ENCODE measurements at regions not wholly inside any gene's neighbourhood (a gene's known extent, or its start where the extent isn't known, plus 50 kb on each side); places are given as distances from the start of the nearest gene placed in this dataset.
A peak's percentile ranks its signal among the peaks of the same experiment; 100 is the strongest.

DNA sequence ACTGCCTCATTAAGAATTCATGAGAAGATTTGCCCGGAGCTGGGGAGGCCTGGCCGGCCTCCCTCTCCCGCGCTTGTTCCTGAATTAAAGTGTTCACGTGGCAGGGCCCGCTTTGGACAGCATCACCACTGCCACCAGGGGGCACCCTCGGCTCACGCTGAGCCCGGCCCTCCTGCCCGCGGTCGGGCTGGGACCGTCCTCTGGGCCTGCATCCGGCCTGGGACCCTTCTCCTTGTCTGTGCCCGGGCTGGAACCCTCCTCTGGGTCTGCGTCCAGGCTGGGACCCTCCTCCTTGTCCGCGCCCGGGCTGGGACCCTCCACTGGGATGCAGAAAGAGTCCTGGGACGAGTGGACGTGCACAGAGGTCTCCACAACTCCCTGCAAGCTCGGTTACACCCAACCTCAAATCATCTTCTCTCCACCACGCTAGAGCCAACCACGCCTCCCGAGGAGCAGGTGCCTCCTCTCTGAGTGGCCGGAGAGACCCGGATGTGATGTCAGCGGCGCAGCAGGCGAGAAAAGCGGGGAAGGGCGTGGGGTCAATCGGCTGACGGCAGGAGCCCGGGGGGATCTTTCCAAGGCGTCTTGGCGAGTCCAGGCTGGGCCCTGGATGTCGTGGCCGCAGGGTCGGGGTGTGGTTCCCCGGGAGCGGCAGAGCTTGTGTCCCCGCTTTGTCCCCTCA lies 50.9 kb upstream of the DACT2 start:
- Mint-ChIP-seq H3K9me3 (peaks cover 7% of the 10 kb centered on the region; the same call in 1 of the 2 replicates), H3K36me3 (no peaks in the 10 kb centered on the region), H3K27ac (no peak overlapping the region), H3K4me3 (no peak overlapping the region), H3K27me3 (ENCODE audit: low read depth) (peaks cover 4% of the 10 kb centered on the region; the same call in 1 of the 2 replicates), H3K4me1 (peaks cover 11% of the 10 kb centered on the region)
- ChIA-PET POLR2A (no interaction called here), CTCF (interaction anchor here (0.6 to 2.5 kb wide), 20 partner anchors 10 to 521 kb away, joined by 3 to 9 read pairs (median 4); no protein-coding TSS in a partner anchor)
- ATAC-seq (peak; percentile 93), DNase-seq (ENCODE audit: low spot score) (peak; percentile 89)
- no peak for TF ChIP-seq CBFB (CRISPR knock-in tag; IDR thresholded peaks at IDR 0.05; ENCODE audit: low read depth)
- TF ChIP-seq, protein P1, sequence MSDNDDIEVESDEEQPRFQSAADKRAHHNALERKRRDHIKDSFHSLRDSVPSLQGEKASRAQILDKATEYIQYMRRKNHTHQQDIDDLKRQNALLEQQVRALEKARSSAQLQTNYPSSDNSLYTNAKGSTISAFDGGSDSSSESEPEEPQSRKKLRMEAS (CRISPR knock-in tag; IDR thresholded peaks at IDR 0.05) = peak; percentile 77
- TF ChIP-seq SOX15 (CRISPR knock-in tag; IDR thresholded peaks at IDR 0.05) = no peak
- no peak for TF ChIP-seq HMGA2 (CRISPR knock-in tag; IDR thresholded peaks at IDR 0.05)
- TF ChIP-seq SMAD4 (CRISPR knock-in tag; IDR thresholded peaks at IDR 0.05) = no peak
- TF ChIP-seq, protein P2, sequence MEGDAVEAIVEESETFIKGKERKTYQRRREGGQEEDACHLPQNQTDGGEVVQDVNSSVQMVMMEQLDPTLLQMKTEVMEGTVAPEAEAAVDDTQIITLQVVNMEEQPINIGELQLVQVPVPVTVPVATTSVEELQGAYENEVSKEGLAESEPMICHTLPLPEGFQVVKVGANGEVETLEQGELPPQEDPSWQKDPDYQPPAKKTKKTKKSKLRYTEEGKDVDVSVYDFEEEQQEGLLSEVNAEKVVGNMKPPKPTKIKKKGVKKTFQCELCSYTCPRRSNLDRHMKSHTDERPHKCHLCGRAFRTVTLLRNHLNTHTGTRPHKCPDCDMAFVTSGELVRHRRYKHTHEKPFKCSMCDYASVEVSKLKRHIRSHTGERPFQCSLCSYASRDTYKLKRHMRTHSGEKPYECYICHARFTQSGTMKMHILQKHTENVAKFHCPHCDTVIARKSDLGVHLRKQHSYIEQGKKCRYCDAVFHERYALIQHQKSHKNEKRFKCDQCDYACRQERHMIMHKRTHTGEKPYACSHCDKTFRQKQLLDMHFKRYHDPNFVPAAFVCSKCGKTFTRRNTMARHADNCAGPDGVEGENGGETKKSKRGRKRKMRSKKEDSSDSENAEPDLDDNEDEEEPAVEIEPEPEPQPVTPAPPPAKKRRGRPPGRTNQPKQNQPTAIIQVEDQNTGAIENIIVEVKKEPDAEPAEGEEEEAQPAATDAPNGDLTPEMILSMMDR (IDR thresholded peaks at IDR 0.05) = peak; percentile 91
- TF ChIP-seq JUN (CRISPR knock-in tag; IDR thresholded peaks at IDR 0.05) = no peak
- TF ChIP-seq, protein P3, sequence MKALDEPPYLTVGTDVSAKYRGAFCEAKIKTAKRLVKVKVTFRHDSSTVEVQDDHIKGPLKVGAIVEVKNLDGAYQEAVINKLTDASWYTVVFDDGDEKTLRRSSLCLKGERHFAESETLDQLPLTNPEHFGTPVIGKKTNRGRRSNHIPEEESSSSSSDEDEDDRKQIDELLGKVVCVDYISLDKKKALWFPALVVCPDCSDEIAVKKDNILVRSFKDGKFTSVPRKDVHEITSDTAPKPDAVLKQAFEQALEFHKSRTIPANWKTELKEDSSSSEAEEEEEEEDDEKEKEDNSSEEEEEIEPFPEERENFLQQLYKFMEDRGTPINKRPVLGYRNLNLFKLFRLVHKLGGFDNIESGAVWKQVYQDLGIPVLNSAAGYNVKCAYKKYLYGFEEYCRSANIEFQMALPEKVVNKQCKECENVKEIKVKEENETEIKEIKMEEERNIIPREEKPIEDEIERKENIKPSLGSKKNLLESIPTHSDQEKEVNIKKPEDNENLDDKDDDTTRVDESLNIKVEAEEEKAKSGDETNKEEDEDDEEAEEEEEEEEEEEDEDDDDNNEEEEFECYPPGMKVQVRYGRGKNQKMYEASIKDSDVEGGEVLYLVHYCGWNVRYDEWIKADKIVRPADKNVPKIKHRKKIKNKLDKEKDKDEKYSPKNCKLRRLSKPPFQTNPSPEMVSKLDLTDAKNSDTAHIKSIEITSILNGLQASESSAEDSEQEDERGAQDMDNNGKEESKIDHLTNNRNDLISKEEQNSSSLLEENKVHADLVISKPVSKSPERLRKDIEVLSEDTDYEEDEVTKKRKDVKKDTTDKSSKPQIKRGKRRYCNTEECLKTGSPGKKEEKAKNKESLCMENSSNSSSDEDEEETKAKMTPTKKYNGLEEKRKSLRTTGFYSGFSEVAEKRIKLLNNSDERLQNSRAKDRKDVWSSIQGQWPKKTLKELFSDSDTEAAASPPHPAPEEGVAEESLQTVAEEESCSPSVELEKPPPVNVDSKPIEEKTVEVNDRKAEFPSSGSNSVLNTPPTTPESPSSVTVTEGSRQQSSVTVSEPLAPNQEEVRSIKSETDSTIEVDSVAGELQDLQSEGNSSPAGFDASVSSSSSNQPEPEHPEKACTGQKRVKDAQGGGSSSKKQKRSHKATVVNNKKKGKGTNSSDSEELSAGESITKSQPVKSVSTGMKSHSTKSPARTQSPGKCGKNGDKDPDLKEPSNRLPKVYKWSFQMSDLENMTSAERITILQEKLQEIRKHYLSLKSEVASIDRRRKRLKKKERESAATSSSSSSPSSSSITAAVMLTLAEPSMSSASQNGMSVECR (CRISPR knock-in tag; IDR thresholded peaks at IDR 0.05; ENCODE audit: borderline replicate concordance) = peak; percentile 50; the same call in 1 of the 2 replicates
- TF ChIP-seq ATF1 (CRISPR knock-in tag; IDR thresholded peaks at IDR 0.05) = no peak
- no peak for TF ChIP-seq ZNF671 (CRISPR knock-in tag; IDR thresholded peaks at IDR 0.05)
- TF ChIP-seq GABPB1 (CRISPR knock-in tag; IDR thresholded peaks at IDR 0.05) = no peak
- TF ChIP-seq, protein P4, sequence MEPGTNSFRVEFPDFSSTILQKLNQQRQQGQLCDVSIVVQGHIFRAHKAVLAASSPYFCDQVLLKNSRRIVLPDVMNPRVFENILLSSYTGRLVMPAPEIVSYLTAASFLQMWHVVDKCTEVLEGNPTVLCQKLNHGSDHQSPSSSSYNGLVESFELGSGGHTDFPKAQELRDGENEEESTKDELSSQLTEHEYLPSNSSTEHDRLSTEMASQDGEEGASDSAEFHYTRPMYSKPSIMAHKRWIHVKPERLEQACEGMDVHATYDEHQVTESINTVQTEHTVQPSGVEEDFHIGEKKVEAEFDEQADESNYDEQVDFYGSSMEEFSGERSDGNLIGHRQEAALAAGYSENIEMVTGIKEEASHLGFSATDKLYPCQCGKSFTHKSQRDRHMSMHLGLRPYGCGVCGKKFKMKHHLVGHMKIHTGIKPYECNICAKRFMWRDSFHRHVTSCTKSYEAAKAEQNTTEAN (CRISPR knock-in tag; IDR thresholded peaks at IDR 0.05) = no peak
- TF ChIP-seq RELA (CRISPR knock-in tag; IDR thresholded peaks at IDR 0.05; ENCODE audit: borderline replicate concordance) = no peak
- no peak for TF ChIP-seq ZNF138 (CRISPR knock-in tag; conservative IDR thresholded peaks at IDR 0.05)
- TF ChIP-seq, protein P5, sequence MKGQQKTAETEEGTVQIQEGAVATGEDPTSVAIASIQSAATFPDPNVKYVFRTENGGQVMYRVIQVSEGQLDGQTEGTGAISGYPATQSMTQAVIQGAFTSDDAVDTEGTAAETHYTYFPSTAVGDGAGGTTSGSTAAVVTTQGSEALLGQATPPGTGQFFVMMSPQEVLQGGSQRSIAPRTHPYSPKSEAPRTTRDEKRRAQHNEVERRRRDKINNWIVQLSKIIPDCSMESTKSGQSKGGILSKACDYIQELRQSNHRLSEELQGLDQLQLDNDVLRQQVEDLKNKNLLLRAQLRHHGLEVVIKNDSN (CRISPR knock-in tag; IDR thresholded peaks at IDR 0.05) = peak; percentile 68; the same call in 1 of the 2 replicates
- no peak for TF ChIP-seq OVOL2 (CRISPR knock-in tag; IDR thresholded peaks at IDR 0.05; ENCODE audit: borderline replicate concordance)
- TF ChIP-seq, protein P6, sequence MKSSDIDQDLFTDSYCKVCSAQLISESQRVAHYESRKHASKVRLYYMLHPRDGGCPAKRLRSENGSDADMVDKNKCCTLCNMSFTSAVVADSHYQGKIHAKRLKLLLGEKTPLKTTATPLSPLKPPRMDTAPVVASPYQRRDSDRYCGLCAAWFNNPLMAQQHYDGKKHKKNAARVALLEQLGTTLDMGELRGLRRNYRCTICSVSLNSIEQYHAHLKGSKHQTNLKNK (CRISPR knock-in tag; IDR thresholded peaks at IDR 0.05) = no peak
- TF ChIP-seq, protein P7, sequence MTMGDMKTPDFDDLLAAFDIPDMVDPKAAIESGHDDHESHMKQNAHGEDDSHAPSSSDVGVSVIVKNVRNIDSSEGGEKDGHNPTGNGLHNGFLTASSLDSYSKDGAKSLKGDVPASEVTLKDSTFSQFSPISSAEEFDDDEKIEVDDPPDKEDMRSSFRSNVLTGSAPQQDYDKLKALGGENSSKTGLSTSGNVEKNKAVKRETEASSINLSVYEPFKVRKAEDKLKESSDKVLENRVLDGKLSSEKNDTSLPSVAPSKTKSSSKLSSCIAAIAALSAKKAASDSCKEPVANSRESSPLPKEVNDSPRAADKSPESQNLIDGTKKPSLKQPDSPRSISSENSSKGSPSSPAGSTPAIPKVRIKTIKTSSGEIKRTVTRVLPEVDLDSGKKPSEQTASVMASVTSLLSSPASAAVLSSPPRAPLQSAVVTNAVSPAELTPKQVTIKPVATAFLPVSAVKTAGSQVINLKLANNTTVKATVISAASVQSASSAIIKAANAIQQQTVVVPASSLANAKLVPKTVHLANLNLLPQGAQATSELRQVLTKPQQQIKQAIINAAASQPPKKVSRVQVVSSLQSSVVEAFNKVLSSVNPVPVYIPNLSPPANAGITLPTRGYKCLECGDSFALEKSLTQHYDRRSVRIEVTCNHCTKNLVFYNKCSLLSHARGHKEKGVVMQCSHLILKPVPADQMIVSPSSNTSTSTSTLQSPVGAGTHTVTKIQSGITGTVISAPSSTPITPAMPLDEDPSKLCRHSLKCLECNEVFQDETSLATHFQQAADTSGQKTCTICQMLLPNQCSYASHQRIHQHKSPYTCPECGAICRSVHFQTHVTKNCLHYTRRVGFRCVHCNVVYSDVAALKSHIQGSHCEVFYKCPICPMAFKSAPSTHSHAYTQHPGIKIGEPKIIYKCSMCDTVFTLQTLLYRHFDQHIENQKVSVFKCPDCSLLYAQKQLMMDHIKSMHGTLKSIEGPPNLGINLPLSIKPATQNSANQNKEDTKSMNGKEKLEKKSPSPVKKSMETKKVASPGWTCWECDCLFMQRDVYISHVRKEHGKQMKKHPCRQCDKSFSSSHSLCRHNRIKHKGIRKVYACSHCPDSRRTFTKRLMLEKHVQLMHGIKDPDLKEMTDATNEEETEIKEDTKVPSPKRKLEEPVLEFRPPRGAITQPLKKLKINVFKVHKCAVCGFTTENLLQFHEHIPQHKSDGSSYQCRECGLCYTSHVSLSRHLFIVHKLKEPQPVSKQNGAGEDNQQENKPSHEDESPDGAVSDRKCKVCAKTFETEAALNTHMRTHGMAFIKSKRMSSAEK (CRISPR knock-in tag; IDR thresholded peaks at IDR 0.05; ENCODE audit: borderline replicate concordance) = 0 out of 2 replicates have a peak, but pooled peaks have one; percentile 48
- no peak for TF ChIP-seq EMX1 (CRISPR knock-in tag; IDR thresholded peaks at IDR 0.05)
- TF ChIP-seq, protein P8, sequence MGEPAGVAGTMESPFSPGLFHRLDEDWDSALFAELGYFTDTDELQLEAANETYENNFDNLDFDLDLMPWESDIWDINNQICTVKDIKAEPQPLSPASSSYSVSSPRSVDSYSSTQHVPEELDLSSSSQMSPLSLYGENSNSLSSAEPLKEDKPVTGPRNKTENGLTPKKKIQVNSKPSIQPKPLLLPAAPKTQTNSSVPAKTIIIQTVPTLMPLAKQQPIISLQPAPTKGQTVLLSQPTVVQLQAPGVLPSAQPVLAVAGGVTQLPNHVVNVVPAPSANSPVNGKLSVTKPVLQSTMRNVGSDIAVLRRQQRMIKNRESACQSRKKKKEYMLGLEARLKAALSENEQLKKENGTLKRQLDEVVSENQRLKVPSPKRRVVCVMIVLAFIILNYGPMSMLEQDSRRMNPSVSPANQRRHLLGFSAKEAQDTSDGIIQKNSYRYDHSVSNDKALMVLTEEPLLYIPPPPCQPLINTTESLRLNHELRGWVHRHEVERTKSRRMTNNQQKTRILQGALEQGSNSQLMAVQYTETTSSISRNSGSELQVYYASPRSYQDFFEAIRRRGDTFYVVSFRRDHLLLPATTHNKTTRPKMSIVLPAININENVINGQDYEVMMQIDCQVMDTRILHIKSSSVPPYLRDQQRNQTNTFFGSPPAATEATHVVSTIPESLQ (CRISPR knock-in tag; IDR thresholded peaks at IDR 0.05) = no peak
- TF ChIP-seq TEAD1 (CRISPR knock-in tag; IDR thresholded peaks at IDR 0.05) = no peak
- no peak for TF ChIP-seq SMAD3 (CRISPR knock-in tag; IDR thresholded peaks at IDR 0.05; ENCODE audit: borderline replicate concordance)
- TF ChIP-seq TEAD4 (CRISPR knock-in tag; IDR thresholded peaks at IDR 0.05) = no peak
